K562 (cell line): ENCODE measurements at regions not wholly inside any gene's neighbourhood (a gene's known extent, or its start where the extent isn't known, plus 50 kb on each side); places are given as distances from the start of the nearest gene placed in this dataset.

Source experiments
- ATAC-seq: fragments of 200-7000 bp; cut with Tn5 transposase; 3 replicates; pipeline ENCODE4 v1.9.1; 2020; ENCODE audit warnings: moderate library complexity
- BruUV-seq: library from RNA; stranded (reverse); fragments of 400-500 nt; replicated peaks from 2 replicates; lab custom pipeline; 2021; lab: Mats Ljungman, UMichigan
- CTCF ChIA-PET: fragments of 300-600 bp; formaldehyde crosslinking; extraction: SDS; loops from one replicate; lab custom pipeline; 2021; ENCODE audit warnings: low intra/inter-chr PET ratio; lab: Yijun Ruan, JAX
- POLR2A ChIA-PET: fragments of 300-600, 350-650 bp; sonication (Branson Sonifier 250); formaldehyde crosslinking; extraction: SDS; loops from one replicate; lab custom pipeline; 2021; ENCODE audit warnings: antibody characterized with exemption, inconsistent platforms; lab: Yijun Ruan, JAX
- DNase-seq, 4 experiments: peaks; one replicate each; pipeline versions ENCODE4 v3.0.0 to v3.0.0-alpha.2; 2011 to 2018; ENCODE audit warnings: low spot score in 3 of 4, mixed read lengths in 3 of 4; ENCODE audit errors: extremely low read depth in 1 of 4
- FAIRE-seq: peaks from 2 replicates; lab custom pipeline; 2011; peaks lifted over from hg19 to GRCh38; lab: Jason Lieb, UNC
- H2AFZ ChIP-seq: 2 replicates; pipeline ENCODE4 v1.6.0; 2011; ENCODE audit warnings: low read depth, low read length, control low read depth, inconsistent platforms
- H3K27ac ChIP-seq: fragments of 200-600 bp; 3 replicates; pipeline ENCODE4 v1.8.0; 2011; ENCODE audit warnings: low read depth, mild to moderate bottlenecking, control low read depth, inconsistent platforms, low read length, moderate library complexity, mixed read lengths; ENCODE audit errors: extremely low read depth
- H3K27me3 ChIP-seq, 2 experiments: fragments of 300-600 bp in 1 of 2; 2 replicates in 1 of 2; 3 replicates in 1 of 2; pipeline versions ENCODE4 v1.6.0 to v1.8.0; 2011; ENCODE audit warnings: inconsistent platforms in 2 of 2, low read length in 2 of 2, mild to moderate bottlenecking in 1 of 2, mixed read lengths in 1 of 2, moderate library complexity in 1 of 2; ENCODE audit not compliant: control insufficient read depth in 2 of 2, insufficient read depth in 2 of 2
- H3K36me3 ChIP-seq: fragments of 300-600 bp; 3 replicates; pipeline ENCODE4 v1.8.0; 2011; ENCODE audit warnings: mild to moderate bottlenecking, low read length, inconsistent platforms; ENCODE audit not compliant: control insufficient read depth, insufficient read depth
- H3K4me1 ChIP-seq, 2 experiments: fragments of 200-600 bp in 1 of 2; replicated peaks in 1 of 2; 2 replicates in 1 of 2; 3 replicates in 1 of 2; pipeline versions ENCODE4 v1.5.1 to v1.8.0; 2011; ENCODE audit warnings: inconsistent platforms in 2 of 2, low read length in 2 of 2, mild to moderate bottlenecking in 1 of 2, mixed read lengths in 1 of 2, moderate library complexity in 1 of 2; ENCODE audit not compliant: control insufficient read depth in 2 of 2, insufficient read depth in 2 of 2
- H3K4me2 ChIP-seq: 2 replicates; pipeline ENCODE4 v1.6.1; 2011; ENCODE audit warnings: low read length, control low read depth, inconsistent platforms, mixed read lengths; ENCODE audit not compliant: insufficient read depth
- H3K4me3 ChIP-seq: fragments of 200-600 bp; sonication (generic), shearing (Covaris generic); 2 replicates; pipeline ENCODE4 v1.5.1; 2016; ENCODE audit warnings: control low read depth, inconsistent platforms
- H3K79me2 ChIP-seq: fragments of 200-600 bp; 3 replicates; pipeline ENCODE4 v1.8.0; 2011; ENCODE audit warnings: low read length, inconsistent platforms; ENCODE audit not compliant: control insufficient read depth, insufficient read depth
- H3K9ac ChIP-seq, 2 experiments: 2 replicates each; pipeline versions ENCODE4 v1.6.0 to v1.6.1; 2011; ENCODE audit warnings: low read depth in 2 of 2, low read length in 2 of 2, control low read depth in 1 of 2, inconsistent platforms in 1 of 2, mild to moderate bottlenecking in 1 of 2, mixed read lengths in 1 of 2; ENCODE audit not compliant: insufficient read depth in 1 of 2
- H3K9me1 ChIP-seq: one replicate; pipeline ENCODE4 v1.6.0; 2011; ENCODE audit warnings: inconsistent platforms, mild to moderate bottlenecking, low read length, moderate library complexity; ENCODE audit not compliant: control insufficient read depth, insufficient read depth
- H3K9me3 ChIP-seq: replicated peaks from 2 replicates; pipeline ENCODE4 v1.5.1; 2011; ENCODE audit warnings: low read depth, low read length, inconsistent platforms; ENCODE audit not compliant: control insufficient read depth, insufficient read depth
- H4K20me1 ChIP-seq: replicated peaks from 2 replicates; pipeline ENCODE4 v1.6.1; 2011; ENCODE audit warnings: low read length, inconsistent platforms, mixed read lengths; ENCODE audit not compliant: control insufficient read depth, insufficient read depth
- PHB ChIP-seq: fragments of 250-450 bp; sonication (Bioruptor Pico); IDR thresholded peaks from 2 replicates; pipeline ENCODE4 v1.5.0; 2021
- TEAD1 ChIP-seq, 2 experiments: fragments of 450-650 bp in 1 of 2; sonication (generic) in 1 of 2; formaldehyde crosslinking; IDR thresholded peaks; 2 replicates each; pipeline versions ENCODE4 v1.4.0 to v1.8.0; 2020 to 2022; ENCODE audit warnings: mild to moderate bottlenecking in 2 of 2, missing genetic modification reagents in 1 of 2
- ZNF717 ChIP-seq: fragments of 250-450 bp; sonication (Bioruptor Pico); IDR thresholded peaks from 2 replicates; pipeline ENCODE4 v1.5.0; 2021
- WGBS: fragments of 100-300 bp; shearing (Covaris generic); methylation state at CpG from one replicate; pipeline ENCODE4 v1.1.6; 2016; ENCODE audit warnings: low coverage, mixed read lengths; ENCODE audit not compliant: insufficient coverage; ENCODE audit errors: missing lambda C conversion rate; 5-methylcytosine and 5-hydroxymethylcytosine counted together
- in situ Hi-C: fragments of 300-500 bp; cut with MboI; formaldehyde crosslinking; loops from 4 replicates; pipeline ENCODE4 v1.15.0; 2018; ENCODE audit warnings: inconsistent platforms, mixed read lengths
- intact Hi-C: fragments of 100-400 bp; cut with micrococcal nuclease; formaldehyde crosslinking; loops from 2 replicates; pipeline ENCODE4 v1.14.2; 2022
- TF ChIP-seq, protein P1 (sequence below), 2 experiments: fragments of 250-450 bp in 1 of 2; fragments of 450-650 bp in 1 of 2; sonication (Bioruptor Pico) in 1 of 2; IDR thresholded peaks; 2 replicates each; pipeline versions ENCODE4 v1.6.1 to v1.8.0; 2016 to 2021; ENCODE audit warnings: mild to moderate bottlenecking in 2 of 2, moderate library complexity in 2 of 2, missing compliant biosample characterization in 1 of 2, missing genetic modification characterization in 1 of 2
- TF ChIP-seq, protein P2 (sequence below): fragments of 450-650 bp; formaldehyde crosslinking; conservative IDR thresholded peaks from 2 replicates; pipeline ENCODE4 v1.4.0; 2022; ENCODE audit warnings: mild to moderate bottlenecking, missing genetic modification characterization

GRCh38 chr13:47519626-47520025 lies 481.4 kb downstream of the SUCLA2 start:
- intact Hi-C loops, result no loop called here
- ATAC-seq (no peak), DNase-seq (no peak), FAIRE-seq (no peak)
- Histone ChIP-seq H3K36me3 (no peaks in the 10 kb centered on the region), H3K27ac (no peak overlapping the region), H3K27me3 (no peaks in the 10 kb centered on the region), H3K4me3 (no peak overlapping the region), H3K79me2 (no peaks in the 10 kb centered on the region), H3K9me3 (0 out of 2 replicates have a peak, but pooled peaks cover 1% of the 10 kb centered on the region), H3K4me2 (no peak overlapping the region), H3K9ac (no peak overlapping the region), H2AFZ (no peak overlapping the region), H3K9me1 (no peaks in the 10 kb centered on the region), H3K4me1 (no peaks in the 10 kb centered on the region), H4K20me1 (no peaks in the 10 kb centered on the region)
- in situ Hi-C loops, result no loop called here
- 0% methylated on average over 2 of the region's 2 CpGs for WGBS
- BruUV-seq, result no TSS peak
- ChIA-PET CTCF (no interaction called here), POLR2A (no interaction called here)
- TF ChIP-seq ZNF717 (CRISPR knock-in tag) (no peak), PHB (CRISPR knock-in tag) (no peak), TEAD1 (CRISPR knock-in tag; IDR thresholded peaks at IDR 0.05) (no peak)
- TF ChIP-seq, protein P1, sequence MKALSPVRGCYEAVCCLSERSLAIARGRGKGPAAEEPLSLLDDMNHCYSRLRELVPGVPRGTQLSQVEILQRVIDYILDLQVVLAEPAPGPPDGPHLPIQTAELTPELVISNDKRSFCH (CRISPR knock-in tag; IDR thresholded peaks at IDR 0.05), result no peak
- TF ChIP-seq, protein P1 (tag; IDR thresholded peaks at IDR 0.05), result no peak
- TF ChIP-seq, protein P2, sequence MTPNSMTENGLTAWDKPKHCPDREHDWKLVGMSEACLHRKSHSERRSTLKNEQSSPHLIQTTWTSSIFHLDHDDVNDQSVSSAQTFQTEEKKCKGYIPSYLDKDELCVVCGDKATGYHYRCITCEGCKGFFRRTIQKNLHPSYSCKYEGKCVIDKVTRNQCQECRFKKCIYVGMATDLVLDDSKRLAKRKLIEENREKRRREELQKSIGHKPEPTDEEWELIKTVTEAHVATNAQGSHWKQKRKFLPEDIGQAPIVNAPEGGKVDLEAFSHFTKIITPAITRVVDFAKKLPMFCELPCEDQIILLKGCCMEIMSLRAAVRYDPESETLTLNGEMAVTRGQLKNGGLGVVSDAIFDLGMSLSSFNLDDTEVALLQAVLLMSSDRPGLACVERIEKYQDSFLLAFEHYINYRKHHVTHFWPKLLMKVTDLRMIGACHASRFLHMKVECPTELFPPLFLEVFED (CRISPR knock-in tag), result no peak
